ENCODE measurements at regions not wholly inside any gene's neighbourhood (a gene's known extent, or its start where the extent isn't known, plus 50 kb on each side); places are given as distances from the start of the nearest gene placed in this dataset.

DNA sequence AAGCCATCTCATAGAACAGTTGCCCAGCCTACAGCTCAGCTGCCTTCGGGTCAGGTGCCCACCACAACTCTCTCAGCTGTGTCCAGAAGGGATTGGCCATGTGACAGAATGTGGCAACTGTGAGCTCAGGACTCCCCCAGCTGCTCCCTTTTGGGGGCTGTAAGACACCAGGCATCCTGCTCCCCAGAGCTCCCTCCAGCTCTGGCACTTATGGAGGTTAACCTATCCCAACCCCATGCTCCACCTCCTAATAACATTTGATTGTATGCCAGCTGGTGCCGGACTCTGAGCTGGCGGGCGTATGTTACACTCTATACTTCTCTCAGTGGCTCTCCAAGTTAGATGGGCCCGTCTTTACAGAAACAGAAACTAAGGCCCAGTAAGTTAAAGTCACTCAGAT is 222.8 kb downstream of the FAM43A start:
- TF ChIP-seq, protein P1, sequence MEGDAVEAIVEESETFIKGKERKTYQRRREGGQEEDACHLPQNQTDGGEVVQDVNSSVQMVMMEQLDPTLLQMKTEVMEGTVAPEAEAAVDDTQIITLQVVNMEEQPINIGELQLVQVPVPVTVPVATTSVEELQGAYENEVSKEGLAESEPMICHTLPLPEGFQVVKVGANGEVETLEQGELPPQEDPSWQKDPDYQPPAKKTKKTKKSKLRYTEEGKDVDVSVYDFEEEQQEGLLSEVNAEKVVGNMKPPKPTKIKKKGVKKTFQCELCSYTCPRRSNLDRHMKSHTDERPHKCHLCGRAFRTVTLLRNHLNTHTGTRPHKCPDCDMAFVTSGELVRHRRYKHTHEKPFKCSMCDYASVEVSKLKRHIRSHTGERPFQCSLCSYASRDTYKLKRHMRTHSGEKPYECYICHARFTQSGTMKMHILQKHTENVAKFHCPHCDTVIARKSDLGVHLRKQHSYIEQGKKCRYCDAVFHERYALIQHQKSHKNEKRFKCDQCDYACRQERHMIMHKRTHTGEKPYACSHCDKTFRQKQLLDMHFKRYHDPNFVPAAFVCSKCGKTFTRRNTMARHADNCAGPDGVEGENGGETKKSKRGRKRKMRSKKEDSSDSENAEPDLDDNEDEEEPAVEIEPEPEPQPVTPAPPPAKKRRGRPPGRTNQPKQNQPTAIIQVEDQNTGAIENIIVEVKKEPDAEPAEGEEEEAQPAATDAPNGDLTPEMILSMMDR (IDR thresholded peaks at IDR 0.05) = no peak
- TF ChIP-seq POLR2AphosphoS5 (IDR thresholded peaks at IDR 0.05) = no peak
- TF ChIP-seq EP300 (IDR thresholded peaks at IDR 0.05; ENCODE audit: low read depth) = no peak

Measured in transverse colon (tissue), 4 donors.